ENCODE measurements at regions not wholly inside any gene's neighbourhood (a gene's known extent, or its start where the extent isn't known, plus 50 kb on each side); places are given as distances from the start of the nearest gene placed in this dataset.

DNA sequence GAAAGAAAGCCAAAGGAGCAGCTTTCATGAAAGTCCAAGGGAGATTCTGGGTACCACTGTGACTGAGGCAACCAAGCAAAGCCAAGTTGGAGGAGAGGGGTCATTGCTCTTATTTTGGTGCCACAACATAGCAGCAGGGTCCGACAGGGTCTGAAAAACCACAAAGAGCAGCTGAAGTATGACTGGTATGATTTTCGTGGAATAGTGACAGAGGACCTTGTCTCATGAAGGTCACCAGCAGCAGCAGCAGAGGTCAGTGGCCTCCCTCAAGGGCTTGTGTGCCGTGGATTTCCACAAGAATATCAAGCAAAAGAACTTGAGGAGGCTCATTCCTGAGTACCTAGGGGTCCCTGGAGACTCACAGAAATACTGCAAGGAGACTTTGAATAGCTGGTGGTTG, 160.9 kb upstream of the SYT6 start:
- no peak for DNase-seq (ENCODE audit: low read depth)

DNA sequence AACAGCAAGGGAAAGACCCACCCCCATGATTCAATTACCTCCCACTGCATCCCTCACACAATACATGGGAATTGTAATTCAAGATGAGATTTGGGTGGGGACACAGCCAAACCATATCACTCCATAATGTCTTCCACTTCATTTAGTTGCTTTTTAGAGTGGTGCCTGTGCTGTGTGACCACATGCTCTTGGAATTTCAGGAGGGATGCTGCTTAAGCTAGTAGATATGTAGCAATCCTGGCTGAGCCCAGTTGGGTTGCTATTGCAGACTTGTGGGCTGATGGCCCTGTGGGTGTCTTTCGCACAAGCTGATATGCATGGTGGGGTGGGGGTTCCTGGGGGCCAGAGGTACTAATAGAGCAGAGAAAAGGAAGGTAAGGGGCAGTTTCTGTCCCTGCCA, 160.4 kb upstream of the SYT6 start:
- no peak for DNase-seq (ENCODE audit: low read depth)

DNA sequence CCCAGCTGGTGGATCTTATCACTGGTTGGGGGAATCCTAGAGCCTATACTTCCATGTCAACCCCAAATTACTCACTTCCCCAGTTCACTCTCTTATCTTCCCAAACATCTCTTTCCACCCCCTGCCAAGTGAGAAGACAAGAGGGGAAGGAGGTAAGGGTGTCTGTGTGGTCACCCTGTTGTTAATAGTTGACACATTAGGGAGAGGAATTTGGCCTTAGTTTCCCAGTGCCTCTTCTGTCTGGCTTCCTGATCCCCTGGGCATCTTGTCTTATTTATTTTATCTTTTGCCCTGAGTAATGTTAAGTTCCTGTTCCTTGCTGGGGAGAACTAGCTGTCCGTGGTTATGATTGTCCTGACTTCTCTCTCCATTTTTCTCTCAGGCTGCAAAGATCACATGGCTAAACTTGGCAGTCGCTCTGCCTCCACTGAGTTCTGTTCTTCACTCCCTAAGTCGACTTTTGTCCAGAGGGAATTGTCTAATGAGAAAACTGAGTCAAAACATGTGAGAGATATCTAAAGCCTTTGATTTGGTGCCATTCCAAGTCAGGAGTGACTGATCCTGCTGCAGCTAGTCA, 157.1 kb upstream of the SYT6 start:
- no peak for DNase-seq (ENCODE audit: low read depth)

DNA sequence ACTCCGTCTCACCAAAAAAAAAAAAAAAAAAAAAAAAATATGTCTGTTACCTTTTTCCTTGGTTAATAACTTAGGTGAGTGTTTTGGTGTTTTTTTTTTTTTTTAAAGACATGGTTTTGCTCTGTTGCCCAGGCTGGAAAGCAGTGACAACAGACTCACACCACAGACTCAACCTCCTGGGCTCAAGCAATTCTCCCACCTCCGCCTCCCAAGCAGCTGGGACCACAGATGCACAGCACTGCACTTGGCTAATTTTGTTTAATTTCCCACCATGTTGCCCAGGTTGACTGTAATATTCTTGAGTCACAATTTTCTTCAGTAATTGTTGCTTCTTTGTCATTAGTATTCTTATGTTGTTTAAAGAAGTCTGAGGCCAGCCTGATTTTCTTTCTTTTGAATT, 149.2 kb upstream of the SYT6 start:
- DNase-seq (ENCODE audit: low read depth) = no peak

DNA sequence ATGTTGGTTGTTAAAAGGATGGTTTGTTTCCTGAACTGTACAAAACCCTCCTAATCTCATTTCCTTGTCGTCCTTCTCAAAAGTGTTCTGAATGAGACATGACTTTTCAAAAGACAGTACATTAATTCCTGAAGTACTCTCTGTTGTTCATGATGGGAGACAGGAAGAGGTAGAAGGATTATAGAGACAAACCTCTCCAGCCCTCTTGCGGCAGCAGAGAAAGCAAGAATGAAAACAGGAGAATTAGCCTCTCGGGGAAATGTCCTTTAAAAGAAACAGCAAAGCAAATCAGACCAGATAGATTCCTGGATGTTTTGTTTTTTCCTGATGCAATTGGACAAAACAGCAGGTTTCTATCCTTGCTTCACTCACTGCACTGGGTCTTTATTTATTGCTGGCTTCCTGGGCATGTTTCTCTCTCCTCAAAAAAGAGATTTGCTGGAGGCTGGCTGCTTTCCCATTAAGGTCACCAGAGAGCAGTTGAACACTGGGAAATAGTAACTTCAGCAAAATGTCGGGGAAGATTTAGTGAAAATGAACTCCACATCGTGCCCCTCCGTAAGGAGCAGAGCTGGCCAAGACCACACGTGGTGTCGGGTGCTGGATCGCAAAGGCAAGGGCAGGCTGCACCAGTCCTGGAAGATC, 145.8 kb upstream of the SYT6 start:
- DNase-seq (ENCODE audit: low read depth) = no peak

DNA sequence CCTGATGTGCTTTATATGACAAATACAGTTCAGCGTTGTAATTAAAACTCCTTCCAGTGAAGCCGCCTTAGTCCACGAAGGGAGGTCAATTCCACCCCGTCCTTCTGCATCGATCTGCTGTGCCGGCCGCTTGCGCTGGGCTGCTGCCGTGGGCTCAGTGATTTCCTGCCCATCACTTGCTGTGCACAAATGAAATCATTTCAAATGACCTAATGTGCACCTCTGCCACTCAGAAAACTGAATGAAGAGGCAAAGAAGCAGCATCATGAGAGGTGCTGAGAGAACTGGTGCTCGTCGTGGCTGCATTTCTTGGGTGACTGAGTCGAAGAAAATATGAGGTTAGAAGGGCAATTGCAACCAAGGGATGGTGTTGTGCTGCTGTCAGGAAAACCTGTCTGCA, 144.3 kb upstream of the SYT6 start:
- no peak for DNase-seq (ENCODE audit: low read depth)

DNA sequence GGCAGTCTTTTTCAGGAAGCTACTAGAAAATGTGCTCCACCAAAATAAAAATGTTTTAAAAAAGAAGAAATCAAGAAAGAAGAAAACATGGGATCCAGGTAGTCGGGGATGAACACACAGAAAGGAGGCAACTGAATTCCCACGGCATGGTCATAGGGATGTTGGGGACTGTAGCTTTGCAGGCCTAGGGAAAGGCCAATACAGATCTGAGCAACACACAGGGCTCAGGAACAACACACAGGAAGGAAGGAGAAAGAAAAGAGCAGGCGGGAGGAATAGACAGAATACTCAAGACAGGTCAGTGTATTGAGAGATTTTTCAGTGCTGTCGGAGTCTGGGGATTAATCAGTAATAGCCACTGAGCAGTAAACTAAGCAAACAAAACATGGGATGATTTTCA, 142.7 kb upstream of the SYT6 start:
- no peak for DNase-seq (ENCODE audit: low read depth)

DNA sequence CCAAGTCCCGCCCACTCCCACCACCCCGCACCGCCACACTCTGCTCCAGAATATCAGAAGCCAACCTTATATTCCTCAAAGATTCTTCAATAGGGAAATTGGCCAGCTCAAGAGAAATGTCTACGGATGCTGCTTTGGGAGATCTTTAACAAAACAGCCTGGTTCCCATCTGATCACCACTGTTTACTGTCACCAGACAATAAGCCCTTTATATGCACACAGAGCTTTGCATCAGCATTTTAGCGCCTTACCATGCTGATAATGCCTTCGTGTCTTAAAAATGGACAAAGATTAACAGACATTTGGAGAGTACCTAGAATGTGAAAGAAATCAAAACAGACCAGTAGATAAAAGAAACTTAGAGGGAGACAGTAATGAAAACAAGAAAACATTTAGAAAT, 141.7 kb upstream of the SYT6 start:
- no peak for DNase-seq (ENCODE audit: low read depth)

DNA sequence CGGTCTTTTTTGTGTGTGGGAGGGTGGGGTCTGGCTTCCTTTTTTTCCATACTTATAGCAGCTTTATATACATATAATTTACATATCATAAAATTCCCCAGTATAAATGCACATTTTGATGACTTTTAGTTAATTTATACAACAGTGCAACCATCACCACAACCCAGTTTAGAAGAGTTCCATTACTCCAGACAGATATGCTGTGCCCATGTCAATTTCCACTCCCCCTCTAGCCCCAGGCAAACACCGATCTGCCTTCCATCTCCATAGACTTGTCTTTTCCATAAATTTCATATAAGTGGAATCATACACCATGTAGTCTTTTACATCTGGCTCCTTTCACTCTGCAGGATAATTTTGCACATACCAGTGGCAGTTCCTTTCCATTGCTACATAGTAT, 139.2 kb upstream of the SYT6 start:
- no peak for DNase-seq (ENCODE audit: low read depth)

DNA sequence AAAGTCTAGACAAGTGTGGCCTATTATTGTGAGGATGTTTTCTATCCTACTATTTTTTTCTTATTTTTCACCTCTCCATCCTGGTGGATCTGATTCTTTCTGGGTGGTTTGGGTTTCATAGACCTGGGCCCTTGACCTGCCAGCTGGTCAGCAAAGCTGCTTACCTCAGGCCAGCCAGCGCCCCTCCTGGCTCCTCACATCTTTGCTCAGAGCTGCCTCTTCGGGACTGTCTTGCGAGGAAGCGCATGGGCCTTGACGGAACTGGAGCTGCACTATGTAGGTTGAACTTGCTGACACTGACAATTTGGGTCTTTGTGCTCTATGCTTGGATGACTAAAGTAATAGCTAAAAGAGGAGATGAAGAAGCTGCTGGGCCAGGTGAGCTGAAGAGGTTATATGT, 138.5 kb upstream of the SYT6 start:
- DNase-seq (ENCODE audit: low read depth) = no peak

DNA sequence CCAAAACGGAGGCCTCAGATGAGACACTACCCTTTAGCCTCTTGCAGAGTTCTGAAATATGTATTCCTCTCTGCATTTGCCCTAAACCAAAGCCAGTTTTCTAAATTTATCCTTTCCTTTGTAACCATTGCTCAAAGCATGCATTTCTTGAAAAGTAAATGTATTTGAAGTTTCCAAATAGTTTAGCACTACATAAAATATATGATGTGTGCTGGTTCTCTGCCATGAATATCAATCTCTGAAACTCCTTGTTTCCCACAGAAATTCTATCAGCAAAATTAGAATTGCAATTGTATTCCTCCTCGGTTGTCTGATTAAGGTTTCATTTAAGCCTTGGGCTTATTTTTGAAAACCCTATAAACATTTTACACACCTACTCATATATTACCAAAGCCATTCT, 137.1 kb upstream of the SYT6 start:
- DNase-seq (ENCODE audit: low read depth) = no peak

DNA sequence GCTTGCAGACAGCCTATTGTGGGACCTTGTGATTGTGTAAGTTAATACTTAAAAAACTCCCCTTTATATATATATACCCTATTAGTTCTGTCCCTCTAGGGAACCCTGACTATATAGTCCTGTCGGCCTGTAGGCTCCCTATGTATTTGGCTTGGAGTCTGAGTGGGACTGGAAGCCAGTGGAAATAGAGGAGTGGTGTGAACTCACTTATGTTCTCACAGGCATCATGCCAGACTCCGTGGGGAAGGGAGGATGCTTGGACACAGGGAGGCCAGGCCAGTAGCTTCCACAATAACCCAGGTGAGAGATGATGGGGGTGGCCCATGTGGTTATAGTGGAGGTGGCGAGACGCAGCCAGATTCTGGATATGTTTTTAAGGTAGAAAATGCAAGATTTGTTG, 136.7 kb upstream of the SYT6 start:
- DNase-seq (ENCODE audit: low read depth) = no peak

DNA sequence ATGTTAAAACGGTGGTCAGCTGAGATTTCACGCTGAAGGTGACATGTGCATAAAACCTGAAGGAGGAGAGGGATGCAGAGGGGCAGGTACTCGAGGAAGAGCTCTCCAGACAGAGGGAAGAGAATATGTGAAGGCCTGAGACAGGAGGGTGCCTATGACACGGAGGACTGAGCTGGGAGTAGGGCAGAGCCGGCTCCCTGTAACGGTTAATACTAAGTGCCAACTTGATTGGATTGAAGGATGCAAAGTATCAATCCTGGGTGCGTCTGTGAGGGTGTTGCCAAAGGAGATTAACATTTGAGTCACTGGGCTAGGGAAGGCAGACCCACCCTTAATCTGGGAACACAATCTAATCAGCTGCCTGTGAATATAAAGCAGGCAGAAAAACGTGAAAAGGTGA, 136.2 kb upstream of the SYT6 start:
- DNase-seq (ENCODE audit: low read depth) = no peak

DNA sequence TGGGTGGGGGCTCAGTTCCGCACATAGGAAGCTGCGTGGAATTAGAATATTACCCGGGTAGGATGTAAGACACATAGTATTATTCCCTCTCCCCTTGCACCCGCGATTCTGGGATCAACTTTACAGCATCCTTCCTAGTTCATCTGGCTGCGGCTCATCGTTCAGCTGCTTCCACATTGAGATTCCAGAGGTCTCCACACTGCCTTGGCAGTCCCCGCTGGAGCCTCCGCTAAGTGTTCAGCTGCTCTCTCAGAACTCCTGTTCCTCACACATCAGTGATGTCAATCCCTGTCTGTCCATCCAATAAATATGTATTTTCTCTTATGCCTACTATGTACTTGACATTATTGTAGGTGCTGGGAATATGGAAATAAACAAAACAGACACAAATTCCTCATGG, 135.6 kb upstream of the SYT6 start:
- no peak for DNase-seq (ENCODE audit: low read depth)

DNA sequence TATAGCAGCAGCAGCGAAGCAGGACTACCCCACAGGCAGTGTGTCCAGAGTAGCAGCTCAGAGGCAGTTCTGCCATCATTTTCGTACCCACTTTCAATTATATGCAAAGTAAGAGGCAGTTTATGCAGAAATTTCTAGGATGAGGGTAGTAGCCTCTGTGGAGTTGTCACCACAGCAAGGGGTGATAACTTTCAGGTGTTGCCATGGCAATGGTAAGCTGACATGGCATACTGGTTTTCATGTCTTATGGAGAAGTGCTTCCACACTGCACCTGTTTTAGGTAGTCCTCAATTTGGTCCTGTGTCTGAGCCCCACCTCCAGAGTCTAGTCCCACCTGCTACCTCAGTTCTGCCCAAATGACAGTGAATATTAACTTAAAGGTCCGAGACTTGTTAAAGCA, 133.3 kb upstream of the SYT6 start:
- no peak for DNase-seq (ENCODE audit: low read depth)

DNA sequence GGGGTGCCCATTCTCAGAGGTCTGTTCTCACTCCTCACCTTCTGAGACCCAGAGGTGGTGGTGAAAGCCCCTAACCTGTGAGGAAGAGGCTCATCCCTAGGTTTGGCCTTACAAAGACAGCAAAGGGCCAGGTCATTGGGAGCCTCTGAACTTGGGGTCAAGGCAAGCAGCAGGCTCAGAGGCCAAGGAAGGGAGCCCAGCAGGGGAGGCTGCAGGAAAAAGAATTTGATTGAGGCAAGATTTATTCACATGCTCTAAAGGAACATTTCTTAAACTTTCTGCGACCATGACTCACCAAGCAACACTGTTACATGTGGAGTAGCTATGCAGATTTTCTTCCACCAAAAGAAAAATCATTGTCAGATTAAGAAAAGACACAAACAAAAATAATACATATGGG, 132.5 kb upstream of the SYT6 start:
- DNase-seq (ENCODE audit: low read depth) = no peak

DNA sequence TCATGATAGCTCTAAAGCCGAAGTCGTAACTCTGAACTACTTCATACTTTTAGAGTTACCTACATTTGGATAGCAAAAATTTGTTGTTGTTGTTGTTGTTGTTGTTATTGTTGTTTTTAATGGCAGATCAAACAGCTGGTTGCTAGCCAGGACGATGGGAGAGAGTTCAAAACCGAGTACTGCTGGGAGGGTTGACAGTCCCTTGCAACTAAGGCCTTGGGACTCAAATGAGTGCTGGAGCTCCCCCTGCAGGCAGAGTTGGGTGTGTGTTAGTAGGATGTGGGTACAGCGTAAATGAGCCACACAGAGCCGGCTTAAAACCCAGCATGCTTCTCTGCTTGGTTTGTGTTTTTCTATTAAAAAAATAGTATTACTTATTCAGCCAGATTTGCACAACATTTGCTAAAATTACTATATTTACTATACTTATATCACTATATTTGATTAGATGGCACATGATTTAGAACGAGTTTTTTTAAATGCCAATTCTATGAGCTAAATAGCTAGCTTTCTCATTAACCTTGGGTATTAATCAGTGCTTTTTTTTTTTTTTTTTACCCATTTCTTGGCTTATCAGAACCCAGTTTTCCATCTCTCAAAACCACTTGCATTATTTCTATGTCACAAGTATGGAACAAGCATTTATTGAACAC, 129.2 kb upstream of the SYT6 start:
- DNase-seq (ENCODE audit: low read depth) = peak; percentile 76

DNA sequence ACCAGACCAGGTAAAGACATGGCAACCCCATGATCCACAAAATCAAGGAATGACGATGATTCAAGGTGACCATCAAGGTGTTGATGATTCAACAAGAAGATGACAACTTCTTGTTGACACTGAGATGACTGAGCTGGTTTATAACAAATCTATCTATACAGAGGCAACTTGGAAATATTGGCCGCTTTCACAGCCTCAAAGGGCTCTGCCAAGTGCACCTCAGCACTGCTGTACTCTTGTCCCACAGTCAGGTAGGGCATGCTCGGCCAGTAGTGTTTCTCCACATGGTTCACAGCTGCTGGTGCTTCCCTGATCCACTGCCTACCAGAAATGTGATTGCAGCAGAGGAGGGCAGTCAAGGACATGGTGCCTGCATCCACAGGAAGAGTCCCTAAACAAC, 125.2 kb upstream of the SYT6 start:
- DNase-seq (ENCODE audit: low read depth) = no peak

DNA sequence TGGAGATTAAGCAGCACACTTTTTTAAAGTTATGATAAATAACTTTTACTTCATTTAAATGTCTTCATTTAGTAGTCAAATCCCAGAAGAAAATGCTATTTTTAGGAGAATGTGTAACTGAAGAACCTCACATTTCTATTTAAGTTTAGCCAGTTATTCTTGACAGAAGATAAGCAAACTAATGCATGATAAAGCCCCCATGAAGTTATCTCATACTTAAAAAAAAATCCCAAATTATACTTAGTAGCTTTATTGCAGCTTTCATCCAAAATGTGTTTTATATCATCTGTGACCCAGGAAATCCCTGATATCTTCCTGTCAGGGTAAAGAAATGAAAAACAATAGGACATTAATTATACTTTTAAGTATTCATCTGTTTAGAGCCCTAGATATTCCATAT, 124.8 kb upstream of the SYT6 start:
- DNase-seq (ENCODE audit: low read depth) = no peak

DNA sequence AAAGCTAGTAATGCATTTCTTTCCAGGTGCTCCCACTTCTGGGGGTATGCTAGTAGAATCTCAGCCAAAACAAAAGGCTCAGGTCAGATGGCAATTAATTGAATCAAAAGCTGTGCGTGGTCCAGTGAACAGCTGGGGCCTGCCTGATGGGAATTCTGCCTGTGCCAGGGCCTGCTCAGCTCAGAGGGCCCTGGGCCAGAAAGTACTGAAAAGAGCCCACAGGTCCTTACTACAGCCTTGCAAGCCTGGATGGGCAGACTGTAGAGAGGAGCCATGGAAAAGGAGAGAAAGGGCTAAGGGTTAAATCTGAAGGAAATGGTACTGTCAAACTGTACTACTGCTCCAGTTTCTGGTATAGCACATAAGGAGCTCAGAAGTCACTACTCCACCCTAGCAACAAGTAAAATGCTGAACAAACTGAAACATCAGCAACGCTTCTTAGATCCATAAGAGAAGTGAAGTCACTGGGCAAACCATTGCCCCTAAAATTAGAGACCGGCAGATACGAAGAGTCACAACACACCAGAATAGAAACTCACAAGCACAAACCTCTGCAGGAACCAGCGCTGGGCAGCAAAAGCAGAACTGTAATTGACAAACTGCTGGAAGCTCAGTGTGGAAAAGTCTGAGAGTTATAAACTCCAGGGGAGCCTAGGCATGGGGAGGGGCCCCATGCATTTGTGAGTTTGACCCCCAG, 121.1 kb upstream of the SYT6 start:
- no peak for DNase-seq (ENCODE audit: low read depth)

DNA sequence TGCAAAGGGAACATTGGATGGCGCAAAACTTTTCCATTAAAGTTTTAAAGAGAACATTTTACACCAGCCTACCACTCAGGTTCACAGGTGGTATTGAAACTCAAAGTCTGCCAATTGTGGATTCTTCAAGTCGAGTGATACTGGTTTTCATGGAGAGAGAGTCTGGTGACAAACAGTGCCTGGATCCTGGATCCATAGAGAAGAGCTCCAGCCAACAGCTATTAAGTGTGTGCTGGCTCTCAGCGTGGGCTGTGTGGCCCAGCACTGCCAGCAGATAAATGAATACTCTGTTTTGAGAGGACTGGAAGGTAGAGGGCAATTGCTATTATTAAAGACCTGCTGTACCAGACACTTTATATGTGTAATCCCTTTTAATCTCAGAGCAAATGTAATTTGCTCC, 118.9 kb upstream of the SYT6 start:
- DNase-seq (ENCODE audit: low read depth) = no peak

DNA sequence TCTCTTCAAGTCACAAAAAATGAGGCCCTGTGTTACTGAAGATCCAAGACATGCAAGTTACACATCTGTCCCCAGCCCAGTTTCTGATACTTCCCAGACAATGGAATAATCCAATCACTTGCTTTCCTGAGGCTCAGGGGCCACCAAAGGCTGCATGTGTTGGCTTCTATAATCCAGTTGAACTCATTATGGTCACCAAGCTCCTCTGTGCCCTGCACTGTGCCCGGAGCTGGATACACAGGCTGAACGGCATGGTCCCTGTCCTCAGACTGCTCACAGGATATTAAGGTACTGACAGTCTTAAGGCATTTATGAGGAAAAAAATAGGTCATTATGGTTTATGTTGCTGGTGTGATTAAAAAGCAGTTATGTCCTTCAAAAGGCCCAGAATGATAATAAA, 117.0 kb upstream of the SYT6 start:
- DNase-seq (ENCODE audit: low read depth) = no peak

DNA sequence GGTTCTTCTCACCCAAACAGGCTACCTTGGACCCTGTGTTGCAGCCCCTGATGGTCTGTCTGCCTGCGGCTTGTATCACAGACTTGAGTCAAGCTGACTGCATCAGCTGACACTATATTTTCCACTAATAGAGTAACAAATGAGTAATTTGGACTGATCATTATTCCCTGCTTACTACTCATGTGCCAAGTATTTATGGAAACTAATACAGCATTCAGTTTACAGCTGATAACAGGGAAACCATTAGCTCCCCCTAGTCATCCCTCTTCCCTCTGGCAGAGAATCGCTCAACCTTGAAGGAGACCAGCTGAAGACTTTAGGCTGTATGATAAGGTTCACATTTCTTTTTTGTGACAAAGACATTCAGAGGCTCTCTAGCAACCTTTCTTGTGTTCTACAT, 116.6 kb upstream of the SYT6 start:
- DNase-seq (ENCODE audit: low read depth) = no peak

DNA sequence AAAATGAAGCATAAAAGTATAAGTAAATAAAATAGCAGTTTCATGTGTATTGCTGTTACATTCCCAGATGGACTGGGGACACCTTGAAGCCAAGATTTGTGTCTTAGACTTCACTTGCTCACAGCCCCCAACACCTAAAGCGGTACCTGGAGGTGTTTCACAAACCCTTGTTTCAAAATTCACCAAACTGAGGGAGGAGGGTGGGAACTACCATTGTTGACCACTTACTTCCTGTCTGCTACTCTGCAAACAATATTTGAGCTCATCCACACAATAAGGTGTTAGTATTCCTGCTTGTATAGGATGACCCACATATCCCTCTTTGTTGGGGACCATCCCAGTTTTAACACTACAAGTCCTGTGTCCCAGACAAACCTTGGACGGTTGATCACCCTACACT, 115.9 kb upstream of the SYT6 start:
- no peak for DNase-seq (ENCODE audit: low read depth)
